H1 (cell line): ENCODE measurements at regions not wholly inside any gene's neighbourhood (a gene's known extent, or its start where the extent isn't known, plus 50 kb on each side); places are given as distances from the start of the nearest gene placed in this dataset.

Experiments
- CTCF ChIA-PET: fragments of 300-600 bp; sonication (Branson Sonifier 250); formaldehyde crosslinking; loops from one replicate; lab custom pipeline; 2021; ENCODE audit not compliant: partially characterized antibody; lab: Charles Lee
- POLR2A ChIA-PET: fragments of 300-600 bp; sonication (Branson Sonifier 250); formaldehyde crosslinking; loops from one replicate; lab custom pipeline; 2021; ENCODE audit warnings: inconsistent platforms; ENCODE audit not compliant: partially characterized antibody; lab: Charles Lee
- DNase-seq, 2 experiments: peaks; one replicate each; pipeline versions ENCODE4 v3.0.0 to v3.0.0-alpha.2; 2010 to 2022; ENCODE audit warnings: low spot score in 2 of 2, low read depth in 1 of 2, mixed read lengths in 1 of 2
- FAIRE-seq: peaks from 2 replicates; lab custom pipeline; 2011; peaks lifted over from hg19 to GRCh38; lab: Jason Lieb, UNC
- H2AFZ ChIP-seq: 2 replicates; pipeline ENCODE4 v1.8.1; 2012; ENCODE audit warnings: low read length, inconsistent platforms
- H2AK5ac ChIP-seq: 2 replicates; pipeline ENCODE4 v1.6.1; 2013; ENCODE audit warnings: low read depth, low read length
- H2BK120ac ChIP-seq: replicated peaks from 2 replicates; pipeline ENCODE3; 2013; ENCODE audit warnings: low read depth, low read length, inconsistent platforms
- H2BK12ac ChIP-seq: 2 replicates; pipeline ENCODE4 v1.6.1; 2013; ENCODE audit warnings: low read depth, low read length
- H2BK15ac ChIP-seq: 2 replicates; pipeline ENCODE4 v1.6.1; 2013; ENCODE audit warnings: low read length
- H2BK20ac ChIP-seq: 2 replicates; pipeline ENCODE4 v1.6.1; 2013; ENCODE audit warnings: low read length
- H2BK5ac ChIP-seq: 2 replicates; pipeline ENCODE4 v1.6.1; 2013; ENCODE audit warnings: low read depth, low read length
- H3K14ac ChIP-seq: 2 replicates; pipeline ENCODE4 v1.6.1; 2013; ENCODE audit warnings: inconsistent platforms; ENCODE audit not compliant: insufficient read length
- H3K18ac ChIP-seq: 2 replicates; pipeline ENCODE4 v1.6.1; 2013; ENCODE audit warnings: low read length; ENCODE audit errors: extremely low read depth
- H3K23ac ChIP-seq: 2 replicates; pipeline ENCODE4 v1.6.1; 2013; ENCODE audit warnings: inconsistent platforms; ENCODE audit not compliant: insufficient read length
- H3K23me2 ChIP-seq: 2 replicates; pipeline ENCODE4 v1.6.1; 2013; ENCODE audit warnings: low read depth, low read length
- H3K27ac ChIP-seq: 2 replicates; pipeline ENCODE4 v1.6.1; 2011; ENCODE audit warnings: low read depth, low read length, inconsistent platforms
- H3K27me3 ChIP-seq, 4 experiments: replicated peaks in 1 of 4; 1 replicate in 1 of 4; 2 replicates in 3 of 4; pipeline versions ENCODE4 v1.6.1 to v1.8.1; 2011 to 2013; ENCODE audit warnings: low read length in 3 of 4, mild to moderate bottlenecking in 3 of 4, inconsistent platforms in 2 of 4, mixed read lengths in 2 of 4, moderate library complexity in 1 of 4; ENCODE audit not compliant: control insufficient read depth in 3 of 4, insufficient read depth in 3 of 4; ENCODE audit errors: extremely low read depth in 1 of 4
- H3K36me3 ChIP-seq, 4 experiments: 2 replicates each; pipeline versions ENCODE4 v1.6.1 to v1.8.1; 2011 to 2013; ENCODE audit warnings: mild to moderate bottlenecking in 4 of 4, low read length in 3 of 4, moderate library complexity in 2 of 4, control low read depth in 1 of 4, inconsistent platforms in 1 of 4; ENCODE audit not compliant: insufficient read depth in 4 of 4, control insufficient read depth in 2 of 4
- H3K4ac ChIP-seq: replicated peaks from 2 replicates; pipeline ENCODE3; 2013; ENCODE audit warnings: low read length, low read depth, mixed read lengths, inconsistent platforms; ENCODE audit not compliant: insufficient read length
- H3K4me1 ChIP-seq, 4 experiments: replicated peaks in 1 of 4; 1 replicate in 1 of 4; 2 replicates in 3 of 4; pipeline versions ENCODE4 v1.6.1 to v1.8.1; 2011 to 2013; ENCODE audit warnings: low read length in 3 of 4, inconsistent platforms in 2 of 4, mixed read lengths in 1 of 4; ENCODE audit not compliant: insufficient read depth in 4 of 4, control insufficient read depth in 3 of 4
- H3K4me2 ChIP-seq, 2 experiments: 2 replicates each; pipeline versions ENCODE4 v1.6.1 to v1.8.1; 2011 to 2013; ENCODE audit warnings: low read depth in 2 of 2, low read length in 2 of 2, control low read depth in 1 of 2, inconsistent platforms in 1 of 2, mild to moderate bottlenecking in 1 of 2; ENCODE audit not compliant: insufficient read depth in 1 of 2
- H3K4me3 ChIP-seq, 4 experiments: fragments of 200-600, 300-600 bp in 1 of 4; sonication (generic), shearing (Covaris generic), sonication (Bioruptor Twin) in 1 of 4; 2 replicates each; pipeline versions ENCODE4 v1.5.1 to v1.8.1; 2011 to 2016; ENCODE audit warnings: low read length in 4 of 4, low read depth in 3 of 4, control low read depth in 2 of 4, inconsistent platforms in 2 of 4, mild to moderate bottlenecking in 2 of 4, mixed read lengths in 1 of 4, moderate library complexity in 1 of 4; ENCODE audit not compliant: insufficient read depth in 2 of 4; ENCODE audit errors: extremely low read depth in 1 of 4
- H3K56ac ChIP-seq: replicated peaks from 2 replicates; pipeline ENCODE3; 2013; ENCODE audit warnings: low read depth, mild to moderate bottlenecking, mixed read lengths, low read length, inconsistent platforms; ENCODE audit not compliant: insufficient read length
- H3K79me1 ChIP-seq: 2 replicates; pipeline ENCODE4 v1.6.1; 2013; ENCODE audit warnings: low read depth, low read length, control low read depth
- H3K79me2 ChIP-seq, 2 experiments: 2 replicates each; pipeline versions ENCODE4 v1.6.1 to v1.8.1; 2012 to 2013; ENCODE audit warnings: low read length in 2 of 2, mild to moderate bottlenecking in 2 of 2, inconsistent platforms in 1 of 2; ENCODE audit not compliant: insufficient read depth in 2 of 2, control insufficient read depth in 1 of 2
- H3K9ac ChIP-seq, 4 experiments: replicated peaks in 1 of 4; 1 replicate in 1 of 4; 2 replicates in 3 of 4; pipeline versions ENCODE4 v1.6.1 to v1.8.1; 2011 to 2013; ENCODE audit warnings: low read depth in 3 of 4, low read length in 3 of 4, control low read depth in 2 of 4, mild to moderate bottlenecking in 2 of 4, moderate library complexity in 2 of 4, inconsistent platforms in 1 of 4; ENCODE audit errors: extremely low read depth in 1 of 4
- H3K9me3 ChIP-seq, 2 experiments: 2 replicates each; pipeline versions ENCODE4 v1.6.1 to v1.8.1; 2012 to 2013; ENCODE audit warnings: mild to moderate bottlenecking in 2 of 2, moderate library complexity in 2 of 2, control low read depth in 1 of 2, inconsistent platforms in 1 of 2, low read depth in 1 of 2, low read length in 1 of 2, mixed read lengths in 1 of 2; ENCODE audit not compliant: insufficient read depth in 2 of 2
- H4K20me1 ChIP-seq, 2 experiments: replicated peaks in 1 of 2; 2 replicates each; pipeline versions ENCODE3 to v1.8.1; 2011 to 2013; ENCODE audit warnings: inconsistent platforms in 2 of 2, low read length in 2 of 2, mild to moderate bottlenecking in 1 of 2; ENCODE audit not compliant: insufficient read depth in 2 of 2, control insufficient read depth in 1 of 2
- H4K5ac ChIP-seq: 2 replicates; pipeline ENCODE4 v1.6.1; 2013; ENCODE audit warnings: low read length, low read depth, mixed read lengths, inconsistent platforms; ENCODE audit not compliant: insufficient read length
- H4K8ac ChIP-seq: 2 replicates; pipeline ENCODE4 v1.8.0; 2013; ENCODE audit warnings: mild to moderate bottlenecking, moderate library complexity, low read length, inconsistent platforms; ENCODE audit not compliant: insufficient read depth; ENCODE audit errors: extremely low read depth
- H4K91ac ChIP-seq: replicated peaks from 2 replicates; pipeline ENCODE3; 2013; ENCODE audit warnings: low read length, mixed read lengths, inconsistent platforms; ENCODE audit not compliant: insufficient read length
- CTBP2 ChIP-seq: IDR thresholded peaks from 2 replicates; pipeline ENCODE4 v1.7.0; 2011; ENCODE audit warnings: borderline replicate concordance, mild to moderate bottlenecking, moderate library complexity, mixed read lengths, low read length; ENCODE audit not compliant: insufficient read depth, insufficient read length
- E2F6 ChIP-seq: IDR thresholded peaks from 2 replicates; pipeline ENCODE4 v1.6.1; 2012; ENCODE audit warnings: inconsistent platforms
- EZH2 ChIP-seq: fragments of 200-600 bp; sonication (generic); IDR thresholded peaks from 2 replicates; pipeline ENCODE4 v1.7.1; 2012; ENCODE audit warnings: low read depth, mild to moderate bottlenecking, moderate library complexity, low read length, inconsistent platforms; ENCODE audit not compliant: severe bottlenecking
- JUN ChIP-seq: IDR thresholded peaks from 2 replicates; pipeline ENCODE4 v1.6.1; 2011; ENCODE audit warnings: low read depth, mild to moderate bottlenecking, improper control_type of control experiment, low read length
- JUND ChIP-seq: IDR thresholded peaks from 2 replicates; pipeline ENCODE4 v1.6.1; 2011; ENCODE audit warnings: mild to moderate bottlenecking, improper control_type of control experiment, low read length
- KDM5A ChIP-seq: fragments of 200-600 bp; IDR thresholded peaks from 2 replicates; pipeline ENCODE4 v1.7.1; 2012; ENCODE audit warnings: mild to moderate bottlenecking, low read length, inconsistent platforms, mixed read lengths
- RNF2 ChIP-seq: fragments of 200-900, 300-1000 bp; sonication (generic); IDR thresholded peaks from 2 replicates; pipeline ENCODE4 v1.7.1; 2016; ENCODE audit warnings: borderline replicate concordance, low read depth, mild to moderate bottlenecking, antibody characterized with exemption, low read length; ENCODE audit not compliant: poor library complexity, severe bottlenecking; ENCODE audit errors: missing control alignments
- SP2 ChIP-seq: IDR thresholded peaks from 2 replicates; pipeline ENCODE4 v1.6.1; 2012; ENCODE audit warnings: mild to moderate bottlenecking, low read length, inconsistent platforms
- SUZ12 ChIP-seq: fragments of 200-600 bp; sonication (generic); IDR thresholded peaks from 2 replicates; pipeline ENCODE4 v1.6.1; 2012; ENCODE audit warnings: mild to moderate bottlenecking, inconsistent platforms, low read length, moderate library complexity, mixed read lengths
- TAF7 ChIP-seq: optimal IDR thresholded peaks from 2 replicates; pipeline ENCODE3; 2011; ENCODE audit warnings: low read depth, mild to moderate bottlenecking, inconsistent platforms, low read length, moderate library complexity, borderline replicate concordance
- TBP ChIP-seq: IDR thresholded peaks from 2 replicates; pipeline ENCODE4 v1.6.1; 2011; ENCODE audit warnings: low read depth, low read length, improper control_type of control experiment
- WGBS, 2 experiments: shearing (Covaris generic) in 1 of 2; methylation state at CpG; one replicate each; pipeline versions ENCODE4 v1.1.6 to v1.1.7; 2013 to 2015; ENCODE audit warnings: low lambda C conversion rate in 2 of 2, mixed read lengths in 2 of 2, inconsistent platforms in 1 of 2, low coverage in 1 of 2, missing lambda C conversion rate in 1 of 2; ENCODE audit not compliant: insufficient replicate concordance in 2 of 2, insufficient coverage in 1 of 2, insufficient read length in 1 of 2; ENCODE audit errors: extremely low coverage in 1 of 2, missing lambda C conversion rate in 1 of 2; 5-methylcytosine and 5-hydroxymethylcytosine counted together
- TF ChIP-seq, protein P1 (sequence below): IDR thresholded peaks from 2 replicates; pipeline ENCODE4 v1.6.1; 2011; ENCODE audit warnings: low read depth, mild to moderate bottlenecking, low read length; ENCODE audit not compliant: insufficient read depth

GRCh38 chr9:135403733-135404450, 75.7 kb upstream of the PPP1R26 start:
- no peaks in the 10 kb centered on the region for H3K27me3 ChIP-seq
- no peaks in the 10 kb centered on the region for H3K36me3 ChIP-seq
- 89% methylated on average over 7 of the region's 11 CpGs; no CpG with 5 or more reads in 1 of the 2 experiments for WGBS, 2 experiments
- H2BK12ac ChIP-seq: no peak overlapping the region
- FAIRE-seq (no peak), DNase-seq (no peak)
- no peak overlapping the region for H4K91ac ChIP-seq
- no peak overlapping the region for H2AFZ ChIP-seq
- ChIA-PET POLR2A (no interaction called here), CTCF (interaction anchor here (1.2 to 1.6 kb wide), 2 partner anchors 9 to 317 kb away, joined by 4 to 5 read pairs; no protein-coding TSS in a partner anchor)
- no peak overlapping the region for H2BK5ac ChIP-seq
- no peak overlapping the region for H3K27ac ChIP-seq
- no peak overlapping the region for H3K9ac ChIP-seq
- no peak overlapping the region for H3K18ac ChIP-seq
- no peak overlapping the region for H2BK15ac ChIP-seq
- H2BK120ac ChIP-seq: no peak overlapping the region
- no peak overlapping the region for H2BK20ac ChIP-seq
- no peak overlapping the region for H4K5ac ChIP-seq
- no peaks in the 10 kb centered on the region for H4K20me1 ChIP-seq
- no peak overlapping the region for H3K14ac ChIP-seq
- no peak overlapping the region for H3K4me3 ChIP-seq
- no peak overlapping the region for H3K4ac ChIP-seq
- no peak overlapping the region for H2AK5ac ChIP-seq
- H3K9me3 ChIP-seq: no peaks in the 10 kb centered on the region
- H3K4me1 ChIP-seq: no peaks in the 10 kb centered on the region
- no peak overlapping the region for H3K4me2 ChIP-seq
- no peak overlapping the region for H3K56ac ChIP-seq
- H3K23me2 ChIP-seq: no peaks in the 10 kb centered on the region
- H3K79me2 ChIP-seq: no peaks in the 10 kb centered on the region
- H3K23ac ChIP-seq: no peak overlapping the region
- no peak overlapping the region for H4K8ac ChIP-seq
- H3K79me1 ChIP-seq: no peaks in the 10 kb centered on the region
- TF ChIP-seq CTBP2 (no peak), TBP (no peak), E2F6 (no peak), TAF7 (no peak), SP2 (no peak), KDM5A (no peak), EZH2 (no peak), SUZ12 (no peak), JUN (no peak), JUND (no peak), RNF2 (no peak)
- TF ChIP-seq, protein P1, sequence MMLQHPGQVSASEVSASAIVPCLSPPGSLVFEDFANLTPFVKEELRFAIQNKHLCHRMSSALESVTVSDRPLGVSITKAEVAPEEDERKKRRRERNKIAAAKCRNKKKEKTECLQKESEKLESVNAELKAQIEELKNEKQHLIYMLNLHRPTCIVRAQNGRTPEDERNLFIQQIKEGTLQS: no peak
